Suprapubic skin (tissue), 3 donors: ENCODE measurements at regions not wholly inside any gene's neighbourhood (a gene's known extent, or its start where the extent isn't known, plus 50 kb on each side); places are given as distances from the start of the nearest gene placed in this dataset.

Experiments used
- CTCF ChIP-seq, 2 donors: fragments of 200-600 bp in 1 of 2; fragments of 450-650 bp in 1 of 2; sonication (generic) in 1 of 2; IDR thresholded peaks; one replicate each; pipeline ENCODE4 v1.5.1; 2016 to 2019; ENCODE audit warnings: antibody characterized with exemption in 2 of 2, mild to moderate bottlenecking in 1 of 2, moderate library complexity in 1 of 2
- POLR2A ChIP-seq, 2 donors: fragments of 450-650 bp; IDR thresholded peaks; one replicate each; pipeline ENCODE4 v1.6.1; 2017; ENCODE audit warnings: antibody characterized with exemption in 2 of 2, mild to moderate bottlenecking in 2 of 2, moderate library complexity in 2 of 2

GRCh38 chr1:58123051-58123450, 423.5 kb downstream of the OMA1 start:
- no peak for TF ChIP-seq CTCF (IDR thresholded peaks at IDR 0.05)
- TF ChIP-seq POLR2A (IDR thresholded peaks at IDR 0.05) = no peak
